ENCODE measurements at regions not wholly inside any gene's neighbourhood (a gene's known extent, or its start where the extent isn't known, plus 50 kb on each side); places are given as distances from the start of the nearest gene placed in this dataset.

DNA sequence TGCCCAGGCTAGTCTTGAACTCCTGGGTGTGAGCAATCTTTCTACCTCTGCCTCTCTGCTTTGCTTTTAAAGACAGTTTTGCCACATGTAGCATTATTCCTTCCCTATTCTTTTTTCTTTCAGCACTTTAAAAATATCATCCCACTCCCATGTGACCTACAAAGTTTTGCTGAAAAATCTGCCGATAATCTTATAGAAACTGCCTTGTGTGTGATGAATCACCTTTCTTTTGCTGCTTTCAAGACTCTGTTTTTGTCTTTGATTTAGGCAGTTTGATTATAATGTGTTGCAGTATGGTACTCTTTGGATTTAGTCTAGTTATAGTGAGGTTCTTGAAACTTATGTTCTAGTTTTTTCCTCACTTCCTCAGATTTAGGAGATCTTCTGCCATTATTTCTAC lies 142.0 kb upstream of the KIF2B start:
- TF ChIP-seq POLR2A (IDR thresholded peaks at IDR 0.05) (no peak), POLR2AphosphoS5 (IDR thresholded peaks at IDR 0.05; ENCODE audit: insufficient read depth in 1 of 2, low read depth in 1 of 2) (no peak)
- TF ChIP-seq, protein P1, sequence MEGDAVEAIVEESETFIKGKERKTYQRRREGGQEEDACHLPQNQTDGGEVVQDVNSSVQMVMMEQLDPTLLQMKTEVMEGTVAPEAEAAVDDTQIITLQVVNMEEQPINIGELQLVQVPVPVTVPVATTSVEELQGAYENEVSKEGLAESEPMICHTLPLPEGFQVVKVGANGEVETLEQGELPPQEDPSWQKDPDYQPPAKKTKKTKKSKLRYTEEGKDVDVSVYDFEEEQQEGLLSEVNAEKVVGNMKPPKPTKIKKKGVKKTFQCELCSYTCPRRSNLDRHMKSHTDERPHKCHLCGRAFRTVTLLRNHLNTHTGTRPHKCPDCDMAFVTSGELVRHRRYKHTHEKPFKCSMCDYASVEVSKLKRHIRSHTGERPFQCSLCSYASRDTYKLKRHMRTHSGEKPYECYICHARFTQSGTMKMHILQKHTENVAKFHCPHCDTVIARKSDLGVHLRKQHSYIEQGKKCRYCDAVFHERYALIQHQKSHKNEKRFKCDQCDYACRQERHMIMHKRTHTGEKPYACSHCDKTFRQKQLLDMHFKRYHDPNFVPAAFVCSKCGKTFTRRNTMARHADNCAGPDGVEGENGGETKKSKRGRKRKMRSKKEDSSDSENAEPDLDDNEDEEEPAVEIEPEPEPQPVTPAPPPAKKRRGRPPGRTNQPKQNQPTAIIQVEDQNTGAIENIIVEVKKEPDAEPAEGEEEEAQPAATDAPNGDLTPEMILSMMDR (IDR thresholded peaks at IDR 0.05), result no peak

All from vagina (tissue), 2 donors.